ENCODE measurements at regions not wholly inside any gene's neighbourhood (a gene's known extent, or its start where the extent isn't known, plus 50 kb on each side); places are given as distances from the start of the nearest gene placed in this dataset.

- TF ChIP-seq CTCF (IDR thresholded peaks at IDR 0.05) (no peak), POLR2A (IDR thresholded peaks at IDR 0.05) (no peak)
Measured at GRCh38 chr4:156578005-156578404, 393.6 kb downstream of the PDGFC start.
